Mesothelial cell of epicardium (in vitro differentiated cells): ENCODE measurements at regions not wholly inside any gene's neighbourhood (a gene's known extent, or its start where the extent isn't known, plus 50 kb on each side); places are given as distances from the start of the nearest gene placed in this dataset.
A peak's percentile ranks its signal among the peaks of the same experiment; 100 is the strongest.

ENCODE experiments used
- DNase-seq, 2 experiments: peaks; one replicate each; pipeline ENCODE4 v3.0.0; 2021; ENCODE audit warnings: low spot score in 2 of 2; ENCODE audit not compliant: unreplicated experiment in 2 of 2
- H3K27ac Mint-ChIP-seq: 2 replicates; pipeline ENCODE4 v1.8.0; 2021; ENCODE audit warnings: mixed read lengths
- H3K27me3 Mint-ChIP-seq: 2 replicates; pipeline ENCODE4 v1.8.0; 2021; ENCODE audit warnings: low read depth, mixed read lengths
- H3K36me3 Mint-ChIP-seq: 2 replicates; pipeline ENCODE4 v1.8.0; 2021; ENCODE audit warnings: mixed read lengths
- H3K4me1 Mint-ChIP-seq: 2 replicates; pipeline ENCODE4 v1.8.0; 2021; ENCODE audit warnings: mixed read lengths
- H3K4me3 Mint-ChIP-seq: 2 replicates; pipeline ENCODE4 v1.8.0; 2021; ENCODE audit warnings: mild to moderate bottlenecking, moderate library complexity, mixed read lengths
- H3K9me3 Mint-ChIP-seq: 2 replicates; pipeline ENCODE4 v1.8.0; 2021; ENCODE audit warnings: mixed read lengths
- TF ChIP-seq, protein P1 (sequence below): fragments of 200-600 bp; sonication (generic); IDR thresholded peaks from one replicate; pipeline ENCODE4 v1.5.0; 2021; ENCODE audit warnings: antibody characterized with exemption; ENCODE audit not compliant: unreplicated experiment

- Mint-ChIP-seq H3K36me3 (no peaks in the 10 kb centered on the region), H3K4me1 (peaks cover 11% of the 10 kb centered on the region), H3K27me3 (peaks cover 5% of the 10 kb centered on the region), H3K27ac (no peak overlapping the region), H3K9me3 (no peaks in the 10 kb centered on the region), H3K4me3 (no peak overlapping the region)
- TF ChIP-seq, protein P1, sequence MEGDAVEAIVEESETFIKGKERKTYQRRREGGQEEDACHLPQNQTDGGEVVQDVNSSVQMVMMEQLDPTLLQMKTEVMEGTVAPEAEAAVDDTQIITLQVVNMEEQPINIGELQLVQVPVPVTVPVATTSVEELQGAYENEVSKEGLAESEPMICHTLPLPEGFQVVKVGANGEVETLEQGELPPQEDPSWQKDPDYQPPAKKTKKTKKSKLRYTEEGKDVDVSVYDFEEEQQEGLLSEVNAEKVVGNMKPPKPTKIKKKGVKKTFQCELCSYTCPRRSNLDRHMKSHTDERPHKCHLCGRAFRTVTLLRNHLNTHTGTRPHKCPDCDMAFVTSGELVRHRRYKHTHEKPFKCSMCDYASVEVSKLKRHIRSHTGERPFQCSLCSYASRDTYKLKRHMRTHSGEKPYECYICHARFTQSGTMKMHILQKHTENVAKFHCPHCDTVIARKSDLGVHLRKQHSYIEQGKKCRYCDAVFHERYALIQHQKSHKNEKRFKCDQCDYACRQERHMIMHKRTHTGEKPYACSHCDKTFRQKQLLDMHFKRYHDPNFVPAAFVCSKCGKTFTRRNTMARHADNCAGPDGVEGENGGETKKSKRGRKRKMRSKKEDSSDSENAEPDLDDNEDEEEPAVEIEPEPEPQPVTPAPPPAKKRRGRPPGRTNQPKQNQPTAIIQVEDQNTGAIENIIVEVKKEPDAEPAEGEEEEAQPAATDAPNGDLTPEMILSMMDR, result no peak
- DNase-seq, result no peak
These were observed 69.7 kb upstream of the ITGA11 start for GRCh38 chr15:68501616-68502015.

- Mint-ChIP-seq H3K4me1 (peaks cover 8% of the 10 kb centered on the region), H3K27me3 (peaks cover 5% of the 10 kb centered on the region), H3K36me3 (no peaks in the 10 kb centered on the region), H3K4me3 (no peak overlapping the region), H3K27ac (no peak overlapping the region), H3K9me3 (no peaks in the 10 kb centered on the region)
- DNase-seq, result peak in 1 of 2 experiments; percentile 20
- TF ChIP-seq, protein P1, result no peak
These were observed 70.5 kb upstream of the ITGA11 start for GRCh38 chr15:68502398-68502901.

- DNase-seq, result peak in 1 of 2 experiments; percentile 24
- Mint-ChIP-seq H3K4me1 (peaks cover 8% of the 10 kb centered on the region), H3K27me3 (peaks cover 5% of the 10 kb centered on the region), H3K27ac (no peak overlapping the region), H3K9me3 (no peaks in the 10 kb centered on the region), H3K4me3 (no peak overlapping the region), H3K36me3 (no peaks in the 10 kb centered on the region)
- TF ChIP-seq, protein P1, result no peak
These were observed 71.2 kb upstream of the ITGA11 start for GRCh38 chr15:68503213-68503612.

DNA sequence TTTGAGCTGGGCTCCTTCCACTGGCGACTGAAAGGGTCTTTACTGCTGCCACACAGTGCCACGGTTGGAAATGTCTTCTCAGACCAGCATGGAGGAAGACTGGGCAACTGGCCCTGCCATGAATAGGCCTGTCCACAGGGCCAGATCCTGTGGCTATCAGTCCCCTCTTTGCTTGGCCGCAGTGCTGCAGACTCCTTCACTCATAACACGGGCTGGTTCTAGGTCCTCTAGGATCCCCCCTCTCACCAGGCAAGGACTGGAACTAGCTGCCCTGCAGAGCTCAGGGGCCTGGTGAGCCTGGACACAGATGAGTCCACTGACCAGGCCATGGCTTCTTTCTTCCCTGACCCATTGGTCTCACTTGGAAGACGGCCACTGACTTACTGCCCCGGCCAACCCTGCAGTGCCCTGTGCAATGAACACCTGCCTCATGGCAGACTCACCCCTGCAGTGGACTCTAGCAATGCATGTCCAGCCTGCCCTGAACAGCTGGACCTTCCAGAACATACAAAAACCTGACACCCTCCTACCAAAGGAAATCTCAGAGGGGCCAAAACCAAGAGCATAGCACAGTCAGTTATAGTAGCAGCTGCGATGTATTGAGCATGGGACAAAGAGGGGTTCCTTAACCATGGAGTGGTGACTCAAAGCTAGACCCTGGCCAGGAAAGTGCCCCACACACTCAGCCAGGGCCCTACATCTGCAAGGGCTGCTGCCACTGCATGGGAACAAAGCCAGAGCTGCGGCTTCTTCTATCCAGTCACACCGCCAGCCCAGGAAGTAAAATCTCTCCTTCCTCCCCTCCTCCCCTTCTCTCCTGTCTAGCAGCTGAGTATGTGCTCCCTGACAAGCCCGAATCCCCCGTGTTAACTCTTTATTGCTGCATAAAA is 72.1 kb upstream of the ITGA11 start:
- DNase-seq, result peak in 1 of 2 experiments; percentile 37
- no peaks in the 10 kb centered on the region for H3K9me3 Mint-ChIP-seq
- peaks cover 5% of the 10 kb centered on the region for H3K27me3 Mint-ChIP-seq
- peaks cover 8% of the 10 kb centered on the region for H3K4me1 Mint-ChIP-seq
- H3K36me3 Mint-ChIP-seq, result no peaks in the 10 kb centered on the region
- H3K27ac Mint-ChIP-seq, result peak overlapping the region; percentile 70
- H3K4me3 Mint-ChIP-seq, result peak overlapping the region; percentile 25
- TF ChIP-seq, protein P1, result no peak

GRCh38 chr15:68504681-68505170 is 72.8 kb upstream of the ITGA11 start:
- TF ChIP-seq, protein P1, result no peak
- DNase-seq, result no peak

More at GRCh38 chr15:68504681-68505170, 72.8 kb upstream of the ITGA11 start:
- peaks cover 8% of the 10 kb centered on the region for H3K4me1 Mint-ChIP-seq
- peaks cover 2% of the 10 kb centered on the region for H3K27me3 Mint-ChIP-seq
- H3K9me3 Mint-ChIP-seq, result no peaks in the 10 kb centered on the region
- H3K27ac Mint-ChIP-seq, result peak overlapping the region; percentile 70
- no peaks in the 10 kb centered on the region for H3K36me3 Mint-ChIP-seq
- H3K4me3 Mint-ChIP-seq, result peak overlapping the region; percentile 25
